ENCODE measurements at regions not wholly inside any gene's neighbourhood (a gene's known extent, or its start where the extent isn't known, plus 50 kb on each side); places are given as distances from the start of the nearest gene placed in this dataset.

- H3K79me2 ChIP-seq (ENCODE audit: insufficient read depth, low read length): no peaks in the 10 kb centered on the region
- H3K4me1 ChIP-seq (ENCODE audit: insufficient read depth, low read length): no peaks in the 10 kb centered on the region
- H4K20me1 ChIP-seq (ENCODE audit: control insufficient read depth, insufficient read depth, insufficient read length): no peaks in the 10 kb centered on the region
- H3T11ph ChIP-seq (ENCODE audit: low read length): no peak overlapping the region
- no peaks in the 10 kb centered on the region for H3K79me1 ChIP-seq (ENCODE audit: insufficient read depth, low read depth, low read length, poor library complexity, severe bottlenecking)
- H2AK5ac ChIP-seq (ENCODE audit: insufficient read length, low read length): no peak overlapping the region
- H3K4me1 Mint-ChIP-seq: no peaks in the 10 kb centered on the region
- H3K27me3 Mint-ChIP-seq (ENCODE audit: low read depth): no peaks in the 10 kb centered on the region
- H3K4me2 ChIP-seq (ENCODE audit: insufficient read depth, insufficient read length, low read length): no peak overlapping the region
- H2BK5ac ChIP-seq (ENCODE audit: insufficient read length, low read length): no peak overlapping the region
- H3K4me3 Mint-ChIP-seq: no peak overlapping the region
- H3K4ac ChIP-seq (ENCODE audit: low read depth, low read length): no peak overlapping the region
- no peak overlapping the region for H2BK120ac ChIP-seq (ENCODE audit: low read depth, low read length, poor library complexity, severe bottlenecking)
- H4K91ac ChIP-seq (ENCODE audit: insufficient read length, low read depth, low read length): no peak overlapping the region
- H4K8ac ChIP-seq (replicated peaks; ENCODE audit: insufficient read length, low read depth, low read length): no peak overlapping the region
- no peak overlapping the region for H4K5ac ChIP-seq (ENCODE audit: insufficient read length, low read depth, low read length)
- H2BK12ac ChIP-seq (ENCODE audit: insufficient read length, low read depth, low read length): no peak overlapping the region
- no peak overlapping the region for H2BK20ac ChIP-seq (ENCODE audit: low read depth, low read length, poor library complexity, severe bottlenecking)
- no peaks in the 10 kb centered on the region for H3K9me3 ChIP-seq (ENCODE audit: control insufficient read depth, low read depth, low read length)
- no peak overlapping the region for H3K23ac ChIP-seq (ENCODE audit: insufficient read length, low read depth, low read length)
- H3K9me3 Mint-ChIP-seq: peaks cover 0 to 3% of the 10 kb centered on the region in 2 experiments; a peak in 1 of 5 replicates
- no peaks in the 10 kb centered on the region for H3K23me2 ChIP-seq (ENCODE audit: insufficient read length, low read depth, low read length, poor library complexity, severe bottlenecking)
- H3K56ac ChIP-seq (ENCODE audit: insufficient read length, low read depth, low read length): no peak overlapping the region
- H3K27me3 ChIP-seq (ENCODE audit: insufficient read depth, low read length): no peaks in the 10 kb centered on the region
- no peak overlapping the region for H2BK15ac ChIP-seq (ENCODE audit: low read depth, low read length)
- no CpG with 5 or more reads among the region's 2 CpGs for WGBS (ENCODE audit: extremely low coverage, insufficient read length, low lambda C conversion rate)
- no peak overlapping the region for H3K18ac ChIP-seq (ENCODE audit: insufficient read length, low read depth, low read length)
- no peak overlapping the region for H3K14ac ChIP-seq (ENCODE audit: insufficient read depth, low read length)
- H3K9ac ChIP-seq (ENCODE audit: extremely low read depth, insufficient read length, low read length): no peak overlapping the region
- TF ChIP-seq, protein P1, sequence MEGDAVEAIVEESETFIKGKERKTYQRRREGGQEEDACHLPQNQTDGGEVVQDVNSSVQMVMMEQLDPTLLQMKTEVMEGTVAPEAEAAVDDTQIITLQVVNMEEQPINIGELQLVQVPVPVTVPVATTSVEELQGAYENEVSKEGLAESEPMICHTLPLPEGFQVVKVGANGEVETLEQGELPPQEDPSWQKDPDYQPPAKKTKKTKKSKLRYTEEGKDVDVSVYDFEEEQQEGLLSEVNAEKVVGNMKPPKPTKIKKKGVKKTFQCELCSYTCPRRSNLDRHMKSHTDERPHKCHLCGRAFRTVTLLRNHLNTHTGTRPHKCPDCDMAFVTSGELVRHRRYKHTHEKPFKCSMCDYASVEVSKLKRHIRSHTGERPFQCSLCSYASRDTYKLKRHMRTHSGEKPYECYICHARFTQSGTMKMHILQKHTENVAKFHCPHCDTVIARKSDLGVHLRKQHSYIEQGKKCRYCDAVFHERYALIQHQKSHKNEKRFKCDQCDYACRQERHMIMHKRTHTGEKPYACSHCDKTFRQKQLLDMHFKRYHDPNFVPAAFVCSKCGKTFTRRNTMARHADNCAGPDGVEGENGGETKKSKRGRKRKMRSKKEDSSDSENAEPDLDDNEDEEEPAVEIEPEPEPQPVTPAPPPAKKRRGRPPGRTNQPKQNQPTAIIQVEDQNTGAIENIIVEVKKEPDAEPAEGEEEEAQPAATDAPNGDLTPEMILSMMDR (conservative IDR thresholded peaks at IDR 0.05): no peak
- H2AFZ ChIP-seq (ENCODE audit: low read length): no peak overlapping the region
- H3K36me3 Mint-ChIP-seq (ENCODE audit: insufficient read depth in 1 of 3, low read depth in 3 of 3): peaks cover 0 to 2% (median 0%) of the 10 kb centered on the region in 3 experiments; a peak in 2 of 7 replicates
- H3K27ac Mint-ChIP-seq: no peak overlapping the region
- no peak overlapping the region for H3K27ac ChIP-seq (ENCODE audit: insufficient read length, low read depth, low read length)
- DNase-seq: no peak
Measured at GRCh38 chr14:62585247-62585646, 460.0 kb downstream of the KCNH5 start.

Data from H9 (cell line).